ENCODE measurements at regions not wholly inside any gene's neighbourhood (a gene's known extent, or its start where the extent isn't known, plus 50 kb on each side); places are given as distances from the start of the nearest gene placed in this dataset.
"Not testable (repeated sequence)": the region's sequence is repeated elsewhere in the genome, so short reads cannot be mapped to it uniquely, and the experiment has no call there.

- Histone ChIP-seq H3K79me2 (no peaks in the 10 kb centered on the region), H3K4me3 (ENCODE audit: low read depth, low read length) (no peak overlapping the region), H3K4me1 (no peaks in the 10 kb centered on the region), H3K4me2 (ENCODE audit: low read length) (no peak overlapping the region), H3K27me3 (ENCODE audit: control insufficient read depth, insufficient read depth, low read length) (no peaks in the 10 kb centered on the region), H3K9ac (no peak overlapping the region), H3K9me3 (ENCODE audit: control insufficient read depth, low read length) (no peaks in the 10 kb centered on the region), H3K27ac (no peak overlapping the region), H2AFZ (no peak overlapping the region), H3K36me3 (ENCODE audit: control insufficient read depth, insufficient read depth, low read length) (no peaks in the 10 kb centered on the region)
- no peak for TF ChIP-seq CTCF (IDR thresholded peaks at IDR 0.05)
Measured at GRCh38 chr10:90111671-90112070, 410.3 kb downstream of the KIF20B start.

GRCh38 chr10:90112681-90113080, 411.3 kb downstream of the KIF20B start:
- Histone ChIP-seq H3K79me2 (no peaks in the 10 kb centered on the region), H3K27ac (no peak overlapping the region), H3K27me3 (ENCODE audit: control insufficient read depth, insufficient read depth, low read length) (no peaks in the 10 kb centered on the region), H3K36me3 (ENCODE audit: control insufficient read depth, insufficient read depth, low read length) (no peaks in the 10 kb centered on the region), H2AFZ (no peak overlapping the region), H3K4me1 (no peaks in the 10 kb centered on the region), H3K9ac (no peak overlapping the region), H3K4me2 (ENCODE audit: low read length) (no peak overlapping the region), H3K4me3 (ENCODE audit: low read depth, low read length) (no peak overlapping the region), H3K9me3 (ENCODE audit: control insufficient read depth, low read length) (no peaks in the 10 kb centered on the region)
- no peak for TF ChIP-seq CTCF (IDR thresholded peaks at IDR 0.05)

GRCh38 chr10:90118567-90118966, 417.2 kb downstream of the KIF20B start:
- not testable (repeated sequence) for H3K79me2 ChIP-seq; H2AFZ ChIP-seq; H3K9me3 ChIP-seq (ENCODE audit: control insufficient read depth, low read length); H3K9ac ChIP-seq; H3K27me3 ChIP-seq (ENCODE audit: control insufficient read depth, insufficient read depth, low read length); H3K4me3 ChIP-seq (ENCODE audit: low read depth, low read length); H3K27ac ChIP-seq; H3K4me2 ChIP-seq (ENCODE audit: low read length); H3K36me3 ChIP-seq (ENCODE audit: control insufficient read depth, insufficient read depth, low read length); H3K4me1 ChIP-seq

- H3K36me3 ChIP-seq (ENCODE audit: control insufficient read depth, insufficient read depth, low read length); H3K79me2 ChIP-seq; H3K27ac ChIP-seq; H3K4me3 ChIP-seq (ENCODE audit: low read depth, low read length); H2AFZ ChIP-seq; H3K27me3 ChIP-seq (ENCODE audit: control insufficient read depth, insufficient read depth, low read length); H3K9me3 ChIP-seq (ENCODE audit: control insufficient read depth, low read length); H3K4me1 ChIP-seq; H3K9ac ChIP-seq; H3K4me2 ChIP-seq (ENCODE audit: low read length): not testable (repeated sequence)
Measured at GRCh38 chr10:90119631-90120280, 418.4 kb downstream of the KIF20B start.

GRCh38 chr10:90125456-90126255, 424.3 kb downstream of the KIF20B start:
- H3K36me3 ChIP-seq (ENCODE audit: control insufficient read depth, insufficient read depth, low read length), result no peaks in the 10 kb centered on the region
- no peak overlapping the region for H2AFZ ChIP-seq
- H3K27me3 ChIP-seq (ENCODE audit: control insufficient read depth, insufficient read depth, low read length), result no peaks in the 10 kb centered on the region
- no peak overlapping the region for H3K4me2 ChIP-seq (ENCODE audit: low read length)
- no peak overlapping the region for H3K27ac ChIP-seq
- no peaks in the 10 kb centered on the region for H3K4me1 ChIP-seq
- H3K9me3 ChIP-seq (ENCODE audit: control insufficient read depth, low read length), result no peaks in the 10 kb centered on the region
- no peak for TF ChIP-seq CTCF (IDR thresholded peaks at IDR 0.05)
- H3K4me3 ChIP-seq (ENCODE audit: low read depth, low read length), result no peak overlapping the region
- H3K79me2 ChIP-seq, result no peaks in the 10 kb centered on the region
- H3K9ac ChIP-seq, result no peak overlapping the region

Measured in parathyroid adenoma (tissue), 2 donors.